HEK293 (cell line): ENCODE measurements at regions not wholly inside any gene's neighbourhood (a gene's known extent, or its start where the extent isn't known, plus 50 kb on each side); places are given as distances from the start of the nearest gene placed in this dataset.

Experiments
- CTCF ChIP-seq: fragments of 450-650 bp; formaldehyde crosslinking; IDR thresholded peaks from 2 replicates; pipeline ENCODE4 v1.5.1; 2016; ENCODE audit warnings: missing biosample characterization, missing genetic modification characterization
- REPIN1 ChIP-seq: fragments of 450-650 bp; formaldehyde crosslinking; IDR thresholded peaks from 2 replicates; pipeline ENCODE4 v1.5.1; 2017; ENCODE audit warnings: missing biosample characterization, missing genetic modification characterization, low read depth
- ZNF132 ChIP-seq: fragments of 450-650 bp; formaldehyde crosslinking; IDR thresholded peaks from 2 replicates; pipeline ENCODE4 v1.5.1; 2017; ENCODE audit warnings: missing biosample characterization, missing genetic modification characterization, borderline replicate concordance
- ZNF24 ChIP-seq: fragments of 450-650 bp; formaldehyde crosslinking; IDR thresholded peaks from 2 replicates; pipeline ENCODE4 v1.5.1; 2016; ENCODE audit warnings: missing biosample characterization, missing genetic modification characterization
- ZNF280D ChIP-seq: fragments of 450-650 bp; formaldehyde crosslinking; IDR thresholded peaks from 2 replicates; pipeline ENCODE4 v1.5.1; 2016; ENCODE audit warnings: missing biosample characterization, missing genetic modification characterization
- ZNF510 ChIP-seq: fragments of 450-650 bp; formaldehyde crosslinking; IDR thresholded peaks from 2 replicates; pipeline ENCODE4 v1.5.1; 2018; ENCODE audit warnings: mild to moderate bottlenecking, missing genetic modification characterization, missing biosample characterization; ENCODE audit not compliant: insufficient replicate concordance
- ZNF707 ChIP-seq: fragments of 450-650 bp; formaldehyde crosslinking; IDR thresholded peaks from 2 replicates; pipeline ENCODE4 v1.5.1; 2016; ENCODE audit warnings: missing biosample characterization, missing genetic modification characterization
- ZNF776 ChIP-seq: fragments of 450-650 bp; formaldehyde crosslinking; IDR thresholded peaks from 2 replicates; pipeline ENCODE4 v1.5.0; 2017; ENCODE audit warnings: missing biosample characterization, missing genetic modification characterization, borderline replicate concordance

- no peak for TF ChIP-seq REPIN1
- no peak for TF ChIP-seq ZNF776 (tag by site-specific recombination)
- no peak for TF ChIP-seq CTCF
- TF ChIP-seq ZNF24 = no peak
- no peak for TF ChIP-seq ZNF510 (tag by site-specific recombination)
- no peak for TF ChIP-seq ZNF707 (tag by site-specific recombination)
- TF ChIP-seq ZNF132 (tag by site-specific recombination) = no peak
- no peak for TF ChIP-seq ZNF280D (tag by site-specific recombination)
Observed at GRCh38 chr1:104435255-104435654, 685.6 kb downstream of the AMY1C start.
